NCI-H82 treated with DMSO at 0.1 percent for 48 hours (cell line): ENCODE measurements at regions not wholly inside any gene's neighbourhood (a gene's known extent, or its start where the extent isn't known, plus 50 kb on each side); places are given as distances from the start of the nearest gene placed in this dataset.
"Not testable (repeated sequence)": the region's sequence is repeated elsewhere in the genome, so short reads cannot be mapped to it uniquely, and the experiment has no call there.

ENCODE experiments used
- DNase-seq: peaks from one replicate; lab custom pipeline; 2025; ENCODE audit not compliant: unreplicated experiment; lab: John Stamatoyannopoulos, UW

DNA sequence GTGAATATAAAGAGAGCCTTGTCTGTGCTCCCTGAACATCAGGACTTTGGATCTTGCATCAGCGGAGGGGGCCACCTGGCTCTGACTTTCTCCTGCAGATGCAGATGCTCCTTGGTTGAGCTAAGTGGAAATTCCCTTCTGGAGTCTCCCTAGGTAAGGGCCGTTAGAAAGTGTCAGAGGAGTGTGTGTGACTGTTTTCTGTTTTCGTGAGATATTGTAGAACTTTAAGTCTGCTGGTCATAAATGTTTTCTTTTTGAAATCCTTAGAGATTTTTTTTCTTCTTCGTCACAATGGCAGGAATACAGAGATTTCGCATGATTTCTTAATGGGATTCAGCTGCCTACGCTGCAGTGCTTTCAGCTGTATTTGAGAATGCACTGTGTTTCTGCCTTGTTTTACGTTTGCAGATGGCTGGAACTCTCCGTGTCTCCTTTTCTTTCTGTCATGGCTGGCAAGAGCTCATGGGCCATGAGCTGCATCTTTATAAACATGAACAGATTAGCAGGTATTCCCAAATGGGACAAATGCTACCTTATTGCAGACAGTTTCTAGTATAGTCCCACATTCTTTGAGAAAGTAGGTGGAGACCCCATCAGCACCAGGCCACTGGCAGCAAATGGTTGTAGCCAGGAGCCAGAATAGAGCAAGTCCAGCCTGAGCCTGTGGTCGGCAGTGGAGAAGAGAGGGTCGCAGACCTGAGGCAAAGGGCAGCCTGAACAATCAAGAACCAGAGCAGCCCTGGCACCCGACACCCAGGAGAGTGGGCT lies 76.2 kb upstream of the FRMD6 start:
- DNase-seq: no peak

DNA sequence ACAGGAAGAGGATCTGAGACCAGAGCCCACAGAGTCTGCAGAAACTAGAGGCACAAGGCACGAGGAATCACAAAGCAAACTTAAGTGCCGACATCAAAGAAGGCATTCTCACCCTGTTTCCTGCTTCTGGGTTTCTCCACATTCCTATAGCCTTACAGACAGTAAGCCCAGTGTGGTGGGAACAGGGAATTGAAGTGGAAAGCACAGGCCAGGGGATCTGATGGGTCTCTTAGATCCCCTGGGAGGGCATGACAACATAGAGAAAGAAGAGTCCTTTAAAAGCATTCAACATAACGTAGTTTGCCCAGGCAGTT lies 75.6 kb upstream of the FRMD6 start:
- DNase-seq: no peak

DNA sequence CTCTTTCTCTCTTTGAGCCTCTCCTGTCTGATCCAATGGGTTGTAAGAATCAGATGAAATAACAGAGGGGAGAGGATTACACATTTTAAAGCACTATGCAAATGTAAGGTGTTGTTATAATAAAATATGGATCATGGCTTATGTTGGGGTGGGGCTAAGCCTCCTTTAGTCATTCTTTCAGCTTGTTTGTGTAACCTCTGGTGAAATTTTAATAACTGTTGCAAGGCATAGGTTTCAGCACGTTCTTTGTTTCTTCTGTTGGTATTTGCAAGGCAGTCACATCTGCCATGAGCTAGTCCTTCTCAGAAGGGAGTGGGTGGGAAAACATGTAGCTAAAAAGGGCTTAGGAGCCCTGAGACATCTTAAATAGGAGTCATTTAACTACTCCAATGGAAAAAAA lies 74.8 kb upstream of the FRMD6 start:
- DNase-seq: no peak

DNA sequence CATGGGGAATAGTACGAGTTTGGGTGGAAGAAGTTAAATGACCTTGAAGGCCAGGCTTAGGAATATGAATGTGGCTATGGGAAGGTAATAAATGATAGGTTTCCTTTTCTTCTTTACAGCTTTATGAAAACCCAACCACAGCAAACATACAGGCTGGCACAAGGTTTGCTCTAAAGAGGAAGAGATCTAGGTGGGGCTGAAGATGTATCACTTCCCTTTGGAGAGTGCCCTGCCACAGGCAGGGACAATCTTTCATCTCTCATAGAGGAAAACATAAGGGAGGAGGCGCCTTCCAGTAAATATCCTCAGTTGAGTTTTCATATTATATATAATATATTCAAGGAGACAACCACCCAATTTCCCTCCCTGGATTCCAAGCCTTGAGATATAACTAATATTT lies 72.9 kb upstream of the FRMD6 start:
- no peak for DNase-seq

DNA sequence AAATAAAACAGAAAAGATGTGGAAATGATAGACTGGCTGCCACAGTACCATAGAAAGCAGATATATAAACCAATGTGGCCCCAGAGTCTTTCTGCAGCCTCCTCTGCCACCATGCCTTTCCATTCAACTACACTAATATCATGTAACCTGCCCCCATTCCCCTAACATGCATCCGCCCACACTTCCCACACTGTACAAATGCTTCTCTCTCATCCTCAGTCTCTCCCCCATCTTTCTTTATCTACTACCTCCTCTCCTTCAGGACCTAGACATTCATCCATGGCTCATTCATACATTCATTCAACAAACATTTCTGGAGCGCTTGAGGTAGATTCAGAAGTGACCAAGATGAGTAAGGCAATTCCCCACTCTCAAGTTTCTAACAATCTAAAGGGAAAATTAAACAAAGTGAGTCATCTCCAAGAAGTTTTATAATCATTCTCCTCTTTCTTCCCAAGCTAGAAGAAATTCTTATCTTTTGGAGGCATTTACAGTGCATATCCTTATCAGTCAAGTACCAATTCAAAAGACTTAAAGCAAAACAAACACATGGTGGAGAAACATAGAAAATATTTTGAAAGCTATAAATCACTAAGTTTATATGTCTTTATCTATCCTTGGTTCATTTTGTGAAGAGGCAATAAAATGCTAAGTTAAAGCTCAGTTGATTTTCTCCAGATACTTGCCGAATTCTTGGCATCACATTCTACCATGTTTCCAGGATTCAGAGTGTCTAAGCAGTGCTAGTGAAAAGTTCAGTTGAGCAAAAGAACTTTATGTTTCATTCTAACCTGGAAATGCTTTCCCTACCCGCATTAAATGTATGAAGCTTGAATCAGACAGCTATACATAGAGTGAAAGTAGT lies 70.5 kb upstream of the FRMD6 start:
- DNase-seq: no peak

DNA sequence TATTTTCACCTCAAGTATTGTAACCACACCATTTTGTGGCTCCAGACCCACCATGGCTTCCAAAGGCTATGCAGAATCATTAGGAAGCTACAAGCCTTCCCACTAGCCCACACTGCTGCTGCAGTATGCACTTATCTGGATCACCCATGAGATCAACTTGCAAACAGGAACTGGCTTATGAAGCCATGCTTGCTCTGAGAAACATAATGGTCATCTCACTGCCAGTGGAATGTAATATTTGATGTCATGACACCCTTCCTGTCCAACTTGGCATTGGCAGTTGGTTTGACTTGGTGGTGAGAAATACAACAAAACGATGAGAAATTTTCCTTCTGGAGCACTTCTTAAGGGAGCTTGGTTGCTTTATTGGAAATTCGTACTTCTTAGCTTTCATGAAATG lies 69.3 kb upstream of the FRMD6 start:
- no peak for DNase-seq

DNA sequence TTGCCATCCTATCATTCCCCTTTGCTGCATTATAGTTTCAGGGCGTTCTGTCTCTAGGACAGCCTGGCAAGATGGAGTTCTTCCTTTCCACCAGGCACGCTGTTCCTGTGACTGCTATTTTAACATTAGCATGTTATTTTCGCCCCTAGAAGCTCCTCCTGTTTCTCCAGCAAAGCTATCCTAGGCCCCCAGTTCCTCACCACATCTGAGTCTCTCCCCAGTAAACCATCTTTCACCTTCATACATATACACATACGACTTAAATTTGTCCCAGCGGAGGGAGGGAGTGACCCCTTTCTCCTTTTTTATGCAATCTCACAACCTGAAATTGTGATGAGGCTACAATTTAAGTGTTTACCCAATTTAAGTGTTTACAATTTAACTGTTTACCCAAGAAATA lies 66.7 kb upstream of the FRMD6 start:
- DNase-seq: no peak

DNA sequence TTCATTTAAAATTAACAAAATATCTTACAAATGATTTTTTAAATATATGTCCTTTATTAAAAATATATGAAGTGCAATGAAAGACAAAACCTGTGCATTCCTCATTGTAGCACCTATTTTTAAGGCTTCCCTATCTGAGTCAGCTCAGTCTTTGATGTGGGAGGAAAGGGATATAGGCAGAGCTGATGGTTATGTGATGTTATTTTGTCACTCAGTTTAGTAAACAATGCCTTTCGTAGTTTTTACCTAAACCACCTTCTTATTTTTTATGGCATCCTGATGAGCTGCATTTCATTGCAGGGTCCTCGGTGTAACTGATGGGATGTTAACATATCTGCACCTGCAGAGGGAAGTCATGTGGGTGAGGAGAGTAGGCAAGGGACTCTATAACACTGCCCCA lies 58.9 kb upstream of the FRMD6 start:
- DNase-seq: no peak

DNA sequence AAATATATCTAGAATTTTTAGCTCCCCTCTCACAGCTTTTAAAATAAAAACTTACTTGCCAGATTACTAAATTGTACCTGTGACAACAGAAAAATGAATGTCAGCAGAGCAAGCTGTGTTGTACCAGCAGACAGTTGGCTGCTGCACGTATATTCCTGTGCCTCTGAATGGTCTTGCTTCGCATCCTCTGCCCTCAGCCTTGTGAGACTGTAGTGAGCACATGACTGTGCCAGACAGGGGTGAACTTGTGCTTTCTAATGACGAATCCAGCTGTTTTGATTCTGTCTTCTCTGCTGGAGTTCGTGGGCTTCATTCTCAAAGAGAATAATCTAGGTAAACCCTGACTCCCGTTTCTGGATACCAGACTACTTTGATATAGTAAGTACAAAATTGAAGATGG lies 58.3 kb upstream of the FRMD6 start:
- no peak for DNase-seq

DNA sequence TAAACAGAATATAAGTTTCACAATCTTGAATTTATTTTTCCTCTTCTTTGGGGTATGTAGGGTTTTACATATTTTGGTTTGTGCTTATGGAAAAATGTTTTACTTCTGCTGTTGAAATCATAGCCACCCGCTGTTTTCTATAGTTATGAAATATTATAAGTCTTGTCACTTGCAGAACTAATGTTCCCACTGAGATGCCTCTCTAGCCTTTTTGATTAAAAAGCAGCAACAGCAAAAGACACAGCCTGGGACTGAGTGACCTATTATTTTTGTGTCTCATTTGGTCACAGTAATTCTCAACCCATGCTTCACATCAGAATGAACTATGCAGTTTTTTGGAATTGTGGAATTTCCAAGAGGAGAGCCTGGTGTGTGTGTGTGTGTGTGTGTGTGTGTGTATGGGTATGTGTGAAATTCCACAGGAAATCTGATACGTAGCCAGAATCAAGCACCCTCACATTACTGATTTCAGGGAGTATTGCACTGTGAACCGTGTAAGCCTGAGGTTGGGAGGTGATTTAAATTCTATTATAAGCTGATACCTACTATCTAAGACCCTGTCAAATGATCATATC lies 55.7 kb upstream of the FRMD6 start:
- DNase-seq: no peak

DNA sequence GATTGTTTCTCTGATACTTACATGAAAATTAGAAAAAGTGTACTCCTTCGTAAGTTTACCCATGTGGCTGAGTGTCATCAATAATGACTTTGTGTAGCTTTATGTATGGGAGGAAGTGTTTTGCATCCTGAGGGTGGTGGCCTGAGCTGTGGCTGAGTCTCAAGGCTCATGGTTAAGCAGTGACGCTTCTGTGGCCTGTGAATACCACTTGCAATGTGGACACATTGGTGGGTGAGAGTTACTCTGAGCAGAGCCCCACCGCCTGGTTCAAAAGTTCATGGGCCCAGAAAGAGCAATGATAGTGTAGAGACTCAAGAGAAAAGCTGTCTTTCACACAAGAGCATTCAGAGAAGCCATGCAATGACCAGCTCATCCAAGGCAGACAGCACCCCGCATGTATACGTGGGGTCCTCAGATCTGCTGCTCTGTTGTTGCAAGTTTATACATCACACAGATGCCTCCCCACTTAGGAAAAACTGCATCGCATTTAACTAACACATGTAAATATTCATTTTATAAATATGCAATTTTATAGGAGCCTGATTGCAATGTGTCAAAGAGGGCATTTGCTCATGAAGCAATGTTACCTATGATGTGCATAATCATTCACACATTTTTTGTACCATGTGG lies 55.1 kb upstream of the FRMD6 start:
- DNase-seq: no peak

DNA sequence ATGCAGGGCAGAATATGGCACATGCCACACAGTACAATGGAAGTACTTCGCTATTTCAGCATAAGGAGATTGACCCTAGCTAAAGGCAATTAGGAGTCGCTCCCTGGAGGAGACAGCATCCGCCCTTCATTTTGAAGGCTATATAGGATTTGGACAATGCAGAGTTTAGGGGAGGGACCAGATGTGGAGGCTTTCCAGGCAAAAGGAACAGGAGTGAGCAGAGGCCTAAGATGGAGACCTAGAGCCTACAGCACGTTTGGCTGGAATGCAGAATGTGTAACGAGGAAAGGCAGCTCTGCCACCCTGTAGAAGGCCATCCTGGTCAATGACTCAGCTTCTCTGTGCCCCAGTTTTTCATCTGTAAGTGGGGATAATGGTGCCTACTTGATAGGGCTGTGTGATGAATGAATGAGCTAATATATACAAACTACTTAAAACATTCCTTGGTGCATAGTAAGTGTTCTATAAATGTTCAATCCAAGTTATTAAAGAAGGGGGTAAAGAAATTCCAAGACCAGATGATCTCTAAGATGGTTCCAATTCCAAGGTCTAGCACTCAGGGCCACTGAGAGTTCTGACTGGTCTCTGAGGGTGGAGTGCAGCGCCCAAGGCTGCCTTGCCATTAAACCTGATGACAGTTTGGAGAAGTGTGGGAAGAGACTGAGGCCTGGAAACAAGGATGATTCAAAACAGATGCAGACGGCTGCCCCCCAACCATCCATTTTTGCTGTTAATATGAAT lies 54.3 kb upstream of the FRMD6 start:
- no peak for DNase-seq

DNA sequence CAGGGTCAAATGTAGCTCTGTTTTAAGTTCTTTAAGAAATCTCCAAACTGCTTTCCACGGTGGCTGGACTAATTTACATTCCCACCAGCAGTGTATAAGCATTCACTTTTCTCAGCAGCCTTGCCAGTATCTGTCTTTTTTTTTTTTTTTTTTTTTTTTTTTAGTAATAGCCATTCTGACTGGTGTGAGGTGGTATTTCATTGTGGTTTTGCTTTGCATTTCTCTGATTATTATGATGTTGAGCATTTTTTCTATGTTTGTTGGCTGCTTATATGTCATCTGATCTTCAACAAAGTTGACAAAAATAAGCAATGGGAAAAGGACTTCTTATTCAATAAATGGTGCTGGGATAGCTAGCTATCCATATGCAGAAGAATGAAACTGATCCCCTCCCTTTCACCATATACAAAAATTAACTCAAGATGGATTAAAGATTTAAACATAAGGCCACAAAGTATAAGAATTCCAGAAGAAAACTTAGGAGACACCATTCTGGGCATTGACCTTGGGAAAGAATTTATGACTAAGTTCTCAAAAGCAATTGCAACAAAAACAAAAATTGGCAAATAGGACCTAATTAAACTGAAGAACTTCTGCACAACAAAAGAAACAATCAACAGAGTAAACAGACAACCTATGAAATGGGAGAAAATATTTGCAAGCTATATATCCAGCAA lies 52.6 kb upstream of the FRMD6 start:
- DNase-seq: not testable (repeated sequence)

DNA sequence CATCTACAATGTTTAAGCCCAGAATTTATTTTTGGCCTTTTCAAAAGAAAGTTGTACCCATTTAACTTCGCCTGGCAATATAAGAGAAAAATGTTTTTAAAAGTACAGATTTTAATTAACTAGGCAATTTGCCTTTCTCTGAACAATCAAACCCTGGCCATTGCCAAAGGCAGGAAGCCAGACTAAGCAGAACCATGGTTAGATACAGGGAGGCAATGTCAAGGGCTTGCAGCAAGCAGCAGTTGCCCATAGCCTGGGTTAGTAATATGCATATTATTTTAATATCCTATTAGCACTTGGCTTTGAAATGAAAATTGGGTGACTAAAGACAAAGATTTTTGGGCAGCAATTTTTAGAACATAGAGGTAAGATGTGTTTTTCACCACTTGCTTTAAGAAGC lies 51.1 kb upstream of the FRMD6 start:
- DNase-seq: no peak
